Mesendoderm (in vitro differentiated cells): ENCODE measurements at regions not wholly inside any gene's neighbourhood (a gene's known extent, or its start where the extent isn't known, plus 50 kb on each side); places are given as distances from the start of the nearest gene placed in this dataset.

Source experiments
- DNase-seq: peaks from one replicate; pipeline ENCODE4 v3.0.0; 2013
- H2AK5ac ChIP-seq: 2 replicates; pipeline ENCODE4 v1.6.1; 2013; ENCODE audit warnings: low read length, inconsistent platforms
- H2BK120ac ChIP-seq: 2 replicates; pipeline ENCODE4 v1.6.1; 2013; ENCODE audit warnings: low read depth, mild to moderate bottlenecking, low read length, moderate library complexity, mixed read lengths
- H2BK15ac ChIP-seq: replicated peaks from 2 replicates; pipeline ENCODE4 v1.6.1; 2013; ENCODE audit warnings: low read depth, mild to moderate bottlenecking, moderate library complexity
- H2BK5ac ChIP-seq: 2 replicates; pipeline ENCODE4 v1.6.1; 2013; ENCODE audit warnings: low read length, inconsistent platforms
- H3K18ac ChIP-seq: 2 replicates; pipeline ENCODE4 v1.6.1; 2013; ENCODE audit warnings: mild to moderate bottlenecking, low read length, mixed read lengths
- H3K23ac ChIP-seq: one replicate; pipeline ENCODE4 v1.6.1; 2013; ENCODE audit warnings: low read length
- H3K27ac ChIP-seq: 2 replicates; pipeline ENCODE4 v1.5.1; 2013; ENCODE audit warnings: low read depth, mild to moderate bottlenecking, inconsistent platforms, low read length, moderate library complexity
- H3K27me3 ChIP-seq: 2 replicates; pipeline ENCODE4 v1.6.1; 2013; ENCODE audit warnings: low read length, control low read depth, mild to moderate bottlenecking, inconsistent platforms; ENCODE audit not compliant: insufficient read depth, poor library complexity
- H3K36me3 ChIP-seq: 2 replicates; pipeline ENCODE4 v1.6.1; 2013; ENCODE audit warnings: low read length, inconsistent platforms; ENCODE audit not compliant: control insufficient read depth, insufficient read depth
- H3K4ac ChIP-seq: one replicate; pipeline ENCODE4 v1.6.1; 2013; ENCODE audit warnings: low read depth, mild to moderate bottlenecking, low read length, moderate library complexity
- H3K4me1 ChIP-seq: 2 replicates; pipeline ENCODE4 v1.6.1; 2013; ENCODE audit warnings: low read depth, low read length, inconsistent platforms; ENCODE audit not compliant: control insufficient read depth
- H3K4me2 ChIP-seq: 2 replicates; pipeline ENCODE4 v1.6.1; 2013; ENCODE audit warnings: low read length
- H3K4me3 ChIP-seq: 2 replicates; pipeline ENCODE4 v1.5.1; 2013; ENCODE audit warnings: mild to moderate bottlenecking, low read length
- H3K56ac ChIP-seq: one replicate; pipeline ENCODE4 v1.6.1; 2013; ENCODE audit warnings: low read length
- H3K79me1 ChIP-seq: 2 replicates; pipeline ENCODE4 v1.6.1; 2013; ENCODE audit warnings: low read length, inconsistent platforms
- H3K79me2 ChIP-seq: 2 replicates; pipeline ENCODE4 v1.6.1; 2013; ENCODE audit warnings: mild to moderate bottlenecking, low read length; ENCODE audit not compliant: control insufficient read depth, insufficient read depth
- H3K9ac ChIP-seq: 2 replicates; pipeline ENCODE4 v1.6.1; 2013; ENCODE audit warnings: low read length, inconsistent platforms
- H4K5ac ChIP-seq: one replicate; pipeline ENCODE4 v1.6.1; 2013; ENCODE audit warnings: low read length
- H4K8ac ChIP-seq: one replicate; pipeline ENCODE4 v1.6.1; 2013; ENCODE audit warnings: low read depth, mild to moderate bottlenecking, control low read depth, low read length, moderate library complexity
- WGBS: extraction: QIAGEN DNeasy Blood & Tissue Kit; methylation state at CpG from one replicate; pipeline ENCODE4 v1.1.7; 2013; ENCODE audit warnings: low lambda C conversion rate, missing lambda C conversion rate; ENCODE audit not compliant: insufficient coverage; ENCODE audit errors: extremely low coverage; 5-methylcytosine and 5-hydroxymethylcytosine counted together

- no peak overlapping the region for H4K5ac ChIP-seq
- DNase-seq = no peak
- H2BK120ac ChIP-seq = no peak overlapping the region
- no peak overlapping the region for H2AK5ac ChIP-seq
- H4K8ac ChIP-seq = no peak overlapping the region
- H3K4me3 ChIP-seq = no peak overlapping the region
- no peak overlapping the region for H3K4ac ChIP-seq
- no peak overlapping the region for H3K18ac ChIP-seq
- no peaks in the 10 kb centered on the region for H3K4me1 ChIP-seq
- H2BK15ac ChIP-seq = no peak overlapping the region
- no peaks in the 10 kb centered on the region for H3K79me2 ChIP-seq
- no peak overlapping the region for H3K9ac ChIP-seq
- no peaks in the 10 kb centered on the region for H3K27me3 ChIP-seq
- no peak overlapping the region for H3K4me2 ChIP-seq
- H3K27ac ChIP-seq = no peak overlapping the region
- H3K36me3 ChIP-seq = no peaks in the 10 kb centered on the region
- no peak overlapping the region for H2BK5ac ChIP-seq
- WGBS = no CpG with 5 or more reads among the region's 6 CpGs
- H3K79me1 ChIP-seq = no peaks in the 10 kb centered on the region
- H3K56ac ChIP-seq = peak overlapping the region; percentile 15
- no peak overlapping the region for H3K23ac ChIP-seq
These were observed 71.6 kb upstream of the ZPBP start for GRCh38 chr7:50164559-50165170.

- Histone ChIP-seq H3K36me3 (no peaks in the 10 kb centered on the region), H4K5ac (no peak overlapping the region), H2AK5ac (no peak overlapping the region), H3K79me1 (no peaks in the 10 kb centered on the region), H3K79me2 (no peaks in the 10 kb centered on the region), H3K56ac (no peak overlapping the region), H3K23ac (no peak overlapping the region), H3K4me2 (no peak overlapping the region), H3K18ac (no peak overlapping the region), H3K4ac (no peak overlapping the region), H2BK15ac (no peak overlapping the region), H3K4me1 (no peaks in the 10 kb centered on the region), H3K4me3 (no peak overlapping the region), H2BK5ac (no peak overlapping the region), H2BK120ac (no peak overlapping the region), H4K8ac (no peak overlapping the region), H3K27me3 (no peaks in the 10 kb centered on the region), H3K9ac (no peak overlapping the region), H3K27ac (no peak overlapping the region)
- no CpG with 5 or more reads among the region's 4 CpGs for WGBS
- no peak for DNase-seq
These were observed 67.2 kb upstream of the ZPBP start for GRCh38 chr7:50160206-50160605.

- DNase-seq = no peak
- no CpG with 5 or more reads among the region's 25 CpGs for WGBS
- Histone ChIP-seq H3K4me1 (no peaks in the 10 kb centered on the region), H3K79me2 (no peaks in the 10 kb centered on the region), H3K4ac (no peak overlapping the region), H3K18ac (no peak overlapping the region), H2BK15ac (no peak overlapping the region), H2BK5ac (no peak overlapping the region), H3K4me3 (no peak overlapping the region), H3K56ac (no peak overlapping the region), H3K27me3 (no peaks in the 10 kb centered on the region), H3K27ac (no peak overlapping the region), H3K23ac (no peak overlapping the region), H3K36me3 (no peaks in the 10 kb centered on the region), H2AK5ac (no peak overlapping the region), H4K8ac (no peak overlapping the region), H4K5ac (no peak overlapping the region), H3K4me2 (no peak overlapping the region), H3K79me1 (no peaks in the 10 kb centered on the region), H3K9ac (no peak overlapping the region), H2BK120ac (no peak overlapping the region)
These were observed 66.1 kb upstream of the ZPBP start for GRCh38 chr7:50159154-50159553.

GRCh38 chr7:50156706-50157105 lies 63.7 kb upstream of the ZPBP start:
- Histone ChIP-seq H3K36me3 (no peaks in the 10 kb centered on the region), H3K18ac (no peak overlapping the region), H3K4me1 (no peaks in the 10 kb centered on the region), H3K23ac (no peak overlapping the region), H3K79me1 (no peaks in the 10 kb centered on the region), H3K4me2 (no peak overlapping the region), H2BK120ac (no peak overlapping the region), H4K8ac (no peak overlapping the region), H4K5ac (no peak overlapping the region), H3K9ac (no peak overlapping the region), H2AK5ac (no peak overlapping the region), H3K27ac (no peak overlapping the region), H3K4ac (no peak overlapping the region), H2BK5ac (no peak overlapping the region), H2BK15ac (no peak overlapping the region), H3K4me3 (no peak overlapping the region), H3K27me3 (no peaks in the 10 kb centered on the region), H3K56ac (no peak overlapping the region), H3K79me2 (no peaks in the 10 kb centered on the region)
- DNase-seq = no peak
- no CpG with 5 or more reads among the region's 5 CpGs for WGBS

GRCh38 chr7:50156163-50156562 lies 63.1 kb upstream of the ZPBP start:
- no peak overlapping the region for H3K4ac ChIP-seq
- H3K23ac ChIP-seq = no peak overlapping the region
- H3K4me2 ChIP-seq = no peak overlapping the region
- DNase-seq = no peak
- H3K27me3 ChIP-seq = no peaks in the 10 kb centered on the region
- H3K9ac ChIP-seq = no peak overlapping the region
- H3K4me1 ChIP-seq = no peaks in the 10 kb centered on the region
- no peak overlapping the region for H2BK120ac ChIP-seq
- no peak overlapping the region for H4K8ac ChIP-seq
- H2BK5ac ChIP-seq = no peak overlapping the region
- no peaks in the 10 kb centered on the region for H3K79me2 ChIP-seq
- H3K18ac ChIP-seq = no peak overlapping the region
- no peak overlapping the region for H3K56ac ChIP-seq
- no peak overlapping the region for H2BK15ac ChIP-seq
- no peaks in the 10 kb centered on the region for H3K79me1 ChIP-seq
- no peaks in the 10 kb centered on the region for H3K36me3 ChIP-seq
- no peak overlapping the region for H3K4me3 ChIP-seq
- no peak overlapping the region for H3K27ac ChIP-seq
- WGBS = no CpG with 5 or more reads among the region's 4 CpGs
- H4K5ac ChIP-seq = no peak overlapping the region
- no peak overlapping the region for H2AK5ac ChIP-seq

GRCh38 chr7:50155755-50156154 lies 62.7 kb upstream of the ZPBP start:
- Histone ChIP-seq H3K4ac (no peak overlapping the region), H2BK120ac (no peak overlapping the region), H3K56ac (no peak overlapping the region), H4K5ac (no peak overlapping the region), H2AK5ac (no peak overlapping the region), H3K27me3 (no peaks in the 10 kb centered on the region), H3K79me1 (no peaks in the 10 kb centered on the region), H3K4me2 (no peak overlapping the region), H3K79me2 (no peaks in the 10 kb centered on the region), H3K23ac (no peak overlapping the region), H2BK15ac (no peak overlapping the region), H4K8ac (no peak overlapping the region), H3K9ac (no peak overlapping the region), H2BK5ac (no peak overlapping the region), H3K4me1 (no peaks in the 10 kb centered on the region), H3K36me3 (no peaks in the 10 kb centered on the region), H3K4me3 (no peak overlapping the region), H3K18ac (no peak overlapping the region), H3K27ac (no peak overlapping the region)
- DNase-seq = no peak
- no CpG with 5 or more reads among the region's 6 CpGs for WGBS
